GM23338 (cell line): ENCODE measurements at regions not wholly inside any gene's neighbourhood (a gene's known extent, or its start where the extent isn't known, plus 50 kb on each side); places are given as distances from the start of the nearest gene placed in this dataset.

Source experiments
- ATAC-seq: fragments of 200-7000 bp; cut with Tn5 transposase; 3 replicates; pipeline ENCODE4 v1.9.1; 2020
- DNase-seq: peaks from one replicate; pipeline ENCODE4 v3.0.0-alpha.2; 2015; ENCODE audit warnings: low spot score
- H2AFZ ChIP-seq: fragments of 200-600 bp; sonication (generic); 2 replicates; pipeline ENCODE4 v1.8.0; 2016; ENCODE audit warnings: antibody characterized with exemption, mild to moderate bottlenecking, moderate library complexity
- H3F3A ChIP-seq: fragments of 200-600 bp; sonication (generic); replicated peaks from 2 replicates; pipeline ENCODE4 v1.8.0; 2017; ENCODE audit warnings: antibody characterized with exemption, mixed run types, low read depth
- H3K27ac ChIP-seq: fragments of 200-600 bp; sonication (generic); 2 replicates; pipeline ENCODE4 v1.6.1; 2016; ENCODE audit warnings: low read depth
- H3K27me3 ChIP-seq: fragments of 200-600 bp; sonication (generic); 2 replicates; pipeline ENCODE4 v1.8.0; 2016; ENCODE audit warnings: mild to moderate bottlenecking, mixed run types, moderate library complexity; ENCODE audit not compliant: insufficient read depth
- H3K36me3 ChIP-seq: fragments of 200-600 bp; sonication (generic); 2 replicates; pipeline ENCODE4 v1.8.0; 2016; ENCODE audit warnings: mild to moderate bottlenecking; ENCODE audit not compliant: insufficient read depth
- H3K4me1 ChIP-seq: fragments of 200-600 bp; sonication (generic); 2 replicates; pipeline ENCODE4 v1.8.0; 2016; ENCODE audit warnings: mild to moderate bottlenecking, moderate library complexity; ENCODE audit not compliant: insufficient read depth
- H3K4me2 ChIP-seq: fragments of 200-600 bp; sonication (generic); 2 replicates; pipeline ENCODE4 v1.7.1; 2017; ENCODE audit warnings: mixed run types
- H3K4me3 ChIP-seq: fragments of 200-600 bp; sonication (generic); 2 replicates; pipeline ENCODE4 v1.6.1; 2016; ENCODE audit warnings: mixed run types
- H3K79me2 ChIP-seq: fragments of 200-600 bp; sonication (generic); replicated peaks from 2 replicates; pipeline ENCODE4 v1.8.0; 2017; ENCODE audit warnings: mild to moderate bottlenecking; ENCODE audit not compliant: insufficient read depth
- H3K9me2 ChIP-seq: fragments of 200-600 bp; sonication (generic); 2 replicates; pipeline ENCODE4 v1.8.0; 2017; ENCODE audit not compliant: insufficient read depth
- H4K20me1 ChIP-seq: fragments of 200-600 bp; sonication (generic); replicated peaks from 2 replicates; pipeline ENCODE4 v1.8.0; 2017; ENCODE audit warnings: mild to moderate bottlenecking; ENCODE audit not compliant: insufficient read depth
- H3K27ac Mint-ChIP-seq: 2 replicates; pipeline ENCODE4 v1.8.0; 2020; ENCODE audit warnings: inconsistent platforms, mild to moderate bottlenecking, moderate library complexity, mixed read lengths
- H3K27me3 Mint-ChIP-seq: 3 replicates; pipeline ENCODE4 v1.8.0; 2022; ENCODE audit warnings: low read depth, mild to moderate bottlenecking, moderate library complexity, mixed read lengths, inconsistent platforms; ENCODE audit not compliant: insufficient read depth, poor library complexity
- H3K36me3 Mint-ChIP-seq: 3 replicates; pipeline ENCODE4 v1.8.0; 2021; ENCODE audit warnings: low read depth, mild to moderate bottlenecking, inconsistent platforms, moderate library complexity, mixed read lengths
- H3K4me1 Mint-ChIP-seq: 3 replicates; pipeline ENCODE4 v1.8.0; 2020; ENCODE audit warnings: mild to moderate bottlenecking, inconsistent platforms, mixed read lengths
- H3K4me3 Mint-ChIP-seq: 3 replicates; pipeline ENCODE4 v1.8.0; 2021; ENCODE audit warnings: moderate library complexity, mild to moderate bottlenecking, inconsistent platforms, mixed read lengths
- H3K9me3 Mint-ChIP-seq: 3 replicates; pipeline ENCODE4 v1.8.0; 2020; ENCODE audit warnings: moderate library complexity, mild to moderate bottlenecking, inconsistent platforms, mixed read lengths
- CTCF ChIP-seq, 2 experiments: fragments of 200-600 bp in 1 of 2; sonication (generic) in 1 of 2; conservative IDR thresholded peaks; 2 replicates each; pipeline versions ENCODE4 v1.5.1 to v1.6.1; 2016 to 2017; ENCODE audit warnings: antibody characterized with exemption in 2 of 2, low read depth in 2 of 2, mild to moderate bottlenecking in 2 of 2, moderate library complexity in 1 of 2
- ETS1 ChIP-seq: IDR thresholded peaks from 2 replicates; pipeline ENCODE4 v1.6.1; 2016; ENCODE audit warnings: antibody characterized with exemption
- EZH2 ChIP-seq: fragments of 200-600 bp; sonication (generic); IDR thresholded peaks from one replicate; pipeline ENCODE4 v1.8.0; 2017; ENCODE audit warnings: antibody characterized with exemption, mild to moderate bottlenecking, low read depth; ENCODE audit not compliant: unreplicated experiment
- EZH2phosphoT487 ChIP-seq: fragments of 200-600 bp; sonication (generic); IDR thresholded peaks from one replicate; pipeline ENCODE4 v1.8.1; 2018; ENCODE audit warnings: antibody characterized with exemption; ENCODE audit not compliant: unreplicated experiment
- JUNB ChIP-seq: IDR thresholded peaks from one replicate; pipeline ENCODE4 v1.6.1; 2016; ENCODE audit warnings: antibody characterized with exemption; ENCODE audit not compliant: unreplicated experiment
- NANOG ChIP-seq: IDR thresholded peaks from 2 replicates; pipeline ENCODE4 v1.6.1; 2016; ENCODE audit warnings: antibody characterized with exemption, borderline replicate concordance
- POLR2AphosphoS5 ChIP-seq: IDR thresholded peaks from 2 replicates; pipeline ENCODE4 v1.6.1; 2016; ENCODE audit warnings: antibody characterized with exemption, low read depth
- ZNF331 ChIP-seq: fragments of 250-450 bp; sonication (Bioruptor Pico); IDR thresholded peaks from 2 replicates; pipeline ENCODE4 v1.5.0; 2020; ENCODE audit warnings: low read depth, mild to moderate bottlenecking, moderate library complexity

GRCh38 chr21:20254964-20255363 lies 743.2 kb upstream of the NCAM2 start (continued):
- no peak for TF ChIP-seq EZH2
- TF ChIP-seq CTCF (conservative IDR thresholded peaks at IDR 0.05; ENCODE audit: low read depth in 2 of 2) = no peak
- no peak for TF ChIP-seq EZH2phosphoT487
- no peak for TF ChIP-seq JUNB
- TF ChIP-seq NANOG = no peak

GRCh38 chr21:20257052-20257740 lies 741.0 kb upstream of the NCAM2 start:
- Mint-ChIP-seq H3K4me1 (peaks cover 6% of the 10 kb centered on the region; the same call in 2 of the 3 replicates), H3K4me3 (no peak overlapping the region), H3K27ac (no peak overlapping the region), H3K36me3 (no peaks in the 10 kb centered on the region), H3K9me3 (no peaks in the 10 kb centered on the region), H3K27me3 (no peaks in the 10 kb centered on the region)
- Histone ChIP-seq H4K20me1 (no peaks in the 10 kb centered on the region), H3K27me3 (no peaks in the 10 kb centered on the region), H3K9me2 (no peaks in the 10 kb centered on the region), H3K4me2 (no peak overlapping the region), H3K4me1 (0 out of 2 replicates have a peak, but pooled peaks cover 3% of the 10 kb centered on the region), H3K79me2 (no peaks in the 10 kb centered on the region), H3K27ac (no peak overlapping the region), H3F3A (no peaks in the 10 kb centered on the region), H3K4me3 (no peak overlapping the region), H2AFZ (no peak overlapping the region), H3K36me3 (no peaks in the 10 kb centered on the region)
- ATAC-seq (no peak), DNase-seq (no peak)
- no peak for TF ChIP-seq ZNF331
- no peak for TF ChIP-seq EZH2
- TF ChIP-seq JUNB = no peak
- TF ChIP-seq POLR2AphosphoS5 = no peak

- no peak overlapping the region for H3K4me2 ChIP-seq
- no peak for DNase-seq
- Mint-ChIP-seq H3K4me3 (no peak overlapping the region), H3K36me3 (no peaks in the 10 kb centered on the region), H3K4me1 (no peaks in the 10 kb centered on the region; the same call in 2 of the 3 replicates), H3K9me3 (no peaks in the 10 kb centered on the region; the same call in 2 of the 3 replicates), H3K27me3 (no peaks in the 10 kb centered on the region), H3K27ac (no peak overlapping the region)
- no peak overlapping the region for H3K4me3 ChIP-seq
- H3K4me1 ChIP-seq = no peaks in the 10 kb centered on the region
- H3K27me3 ChIP-seq = no peaks in the 10 kb centered on the region
- no peaks in the 10 kb centered on the region for H4K20me1 ChIP-seq
- H3K27ac ChIP-seq = no peak overlapping the region
- TF ChIP-seq ETS1 (no peak), CTCF (conservative IDR thresholded peaks at IDR 0.05; ENCODE audit: low read depth in 2 of 2) (no peak), EZH2 (no peak)
- no peaks in the 10 kb centered on the region for H3F3A ChIP-seq
- ATAC-seq = no peak
- H2AFZ ChIP-seq = no peak overlapping the region
- H3K79me2 ChIP-seq = no peaks in the 10 kb centered on the region
- H3K9me2 ChIP-seq = no peaks in the 10 kb centered on the region
- H3K36me3 ChIP-seq = no peaks in the 10 kb centered on the region
These were observed 739.7 kb upstream of the NCAM2 start for GRCh38 chr21:20258542-20258941.
